ENCODE measurements at regions not wholly inside any gene's neighbourhood (a gene's known extent, or its start where the extent isn't known, plus 50 kb on each side); places are given as distances from the start of the nearest gene placed in this dataset.
"Not testable (repeated sequence)": the region's sequence is repeated elsewhere in the genome, so short reads cannot be mapped to it uniquely, and the experiment has no call there.

GRCh38 chr21:27881331-27881730, 914.4 kb upstream of the ADAMTS5 start:
- DNase-seq (ENCODE audit: low spot score), result not testable (repeated sequence)

DNA sequence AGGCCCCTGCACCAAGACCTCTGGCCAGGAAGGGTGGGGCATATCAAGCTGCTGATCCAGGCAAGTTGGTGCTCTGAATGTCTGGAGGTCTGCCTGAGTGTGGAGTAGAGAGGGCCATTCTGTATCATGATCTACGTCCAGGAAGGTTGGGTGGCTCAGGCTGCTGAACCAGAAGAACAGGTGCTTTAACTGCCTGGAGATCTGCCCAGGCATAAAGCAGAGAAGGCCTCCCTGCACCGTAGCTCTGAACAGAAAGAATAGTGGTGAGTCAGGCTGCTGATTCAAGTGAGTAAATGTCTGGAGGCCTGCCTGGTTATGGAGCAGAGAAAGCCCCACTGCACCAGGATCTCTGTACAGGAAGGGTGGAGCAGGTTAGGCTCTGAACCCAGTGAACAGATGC, 905.5 kb upstream of the ADAMTS5 start:
- DNase-seq (ENCODE audit: low spot score), result not testable (repeated sequence)

GRCh38 chr21:27870755-27871154, 903.9 kb upstream of the ADAMTS5 start:
- not testable (repeated sequence) for DNase-seq (ENCODE audit: low spot score)

GRCh38 chr21:27860314-27860955, 893.5 kb upstream of the ADAMTS5 start:
- DNase-seq (ENCODE audit: low spot score), result not testable (repeated sequence)

GRCh38 chr21:27858053-27858825, 891.4 kb upstream of the ADAMTS5 start:
- not testable (repeated sequence) for DNase-seq (ENCODE audit: low spot score)

DNA sequence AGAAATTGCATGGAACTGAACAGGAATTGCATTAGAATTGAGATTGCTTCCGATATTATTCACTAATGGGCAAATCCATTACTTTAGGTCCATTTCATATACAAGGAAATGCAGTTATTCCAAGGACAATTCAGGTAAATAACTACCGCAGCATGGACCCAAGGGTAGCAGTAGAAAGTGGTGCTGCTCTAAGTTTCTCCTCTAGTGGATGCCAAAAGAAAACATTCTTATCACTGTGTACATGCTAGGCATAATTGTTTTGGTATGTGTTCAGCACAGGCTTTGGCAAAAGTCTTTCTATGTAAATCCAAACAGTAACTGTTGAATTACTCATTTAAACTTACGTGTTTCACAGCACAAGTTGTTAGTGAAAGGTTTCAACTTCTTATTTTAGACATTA, 890.1 kb upstream of the ADAMTS5 start:
- DNase-seq (ENCODE audit: low spot score), result not testable (repeated sequence)

- no peak for DNase-seq (ENCODE audit: low spot score)
Measured at GRCh38 chr21:27841084-27841672, 874.3 kb upstream of the ADAMTS5 start.

- no peak for DNase-seq (ENCODE audit: low spot score)
Measured at GRCh38 chr21:27840262-27840661, 873.4 kb upstream of the ADAMTS5 start.

GRCh38 chr21:27839512-27840115, 872.7 kb upstream of the ADAMTS5 start:
- DNase-seq (ENCODE audit: low spot score), result no peak

DNA sequence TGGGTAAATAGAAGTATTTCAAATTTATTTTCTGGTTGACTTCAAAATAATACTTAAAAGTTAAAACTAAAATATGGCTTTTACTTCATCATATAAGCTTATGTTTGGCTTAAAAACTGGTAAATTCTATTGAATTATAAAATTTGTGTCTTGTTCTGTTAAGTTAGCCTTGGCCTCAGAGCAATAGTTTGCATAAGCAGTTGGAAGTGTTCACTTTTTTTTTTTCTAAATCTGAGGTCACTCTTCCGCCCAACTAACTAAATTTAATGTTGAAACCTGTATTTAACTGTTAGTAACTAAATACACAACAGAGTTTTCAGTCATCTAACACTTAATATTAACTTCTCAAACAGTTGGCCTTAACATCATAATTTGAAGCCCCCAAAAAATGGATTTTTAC, 871.7 kb upstream of the ADAMTS5 start:
- DNase-seq (ENCODE audit: low spot score), result no peak

DNA sequence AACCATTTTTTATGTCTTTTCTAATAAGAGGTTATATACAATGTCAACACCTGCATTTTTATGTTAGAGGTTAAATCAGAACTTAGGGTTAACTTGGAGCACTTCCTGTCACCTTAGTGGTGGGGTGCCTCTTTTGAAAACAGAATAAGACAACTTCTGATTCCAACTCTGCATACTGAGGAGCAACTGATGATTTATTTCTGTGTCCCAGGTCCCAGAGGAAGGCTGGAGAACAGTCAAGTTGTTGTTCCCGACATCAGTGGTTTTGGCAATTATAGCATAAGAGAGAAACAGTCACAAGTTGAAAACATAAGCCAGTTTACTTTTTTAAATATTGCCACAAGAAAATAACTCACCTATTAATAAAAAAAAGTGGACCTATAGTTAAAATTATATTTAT, 871.0 kb upstream of the ADAMTS5 start:
- no peak for DNase-seq (ENCODE audit: low spot score)

GRCh38 chr21:27833298-27833697, 866.4 kb upstream of the ADAMTS5 start:
- no peak for DNase-seq (ENCODE audit: low spot score)

DNA sequence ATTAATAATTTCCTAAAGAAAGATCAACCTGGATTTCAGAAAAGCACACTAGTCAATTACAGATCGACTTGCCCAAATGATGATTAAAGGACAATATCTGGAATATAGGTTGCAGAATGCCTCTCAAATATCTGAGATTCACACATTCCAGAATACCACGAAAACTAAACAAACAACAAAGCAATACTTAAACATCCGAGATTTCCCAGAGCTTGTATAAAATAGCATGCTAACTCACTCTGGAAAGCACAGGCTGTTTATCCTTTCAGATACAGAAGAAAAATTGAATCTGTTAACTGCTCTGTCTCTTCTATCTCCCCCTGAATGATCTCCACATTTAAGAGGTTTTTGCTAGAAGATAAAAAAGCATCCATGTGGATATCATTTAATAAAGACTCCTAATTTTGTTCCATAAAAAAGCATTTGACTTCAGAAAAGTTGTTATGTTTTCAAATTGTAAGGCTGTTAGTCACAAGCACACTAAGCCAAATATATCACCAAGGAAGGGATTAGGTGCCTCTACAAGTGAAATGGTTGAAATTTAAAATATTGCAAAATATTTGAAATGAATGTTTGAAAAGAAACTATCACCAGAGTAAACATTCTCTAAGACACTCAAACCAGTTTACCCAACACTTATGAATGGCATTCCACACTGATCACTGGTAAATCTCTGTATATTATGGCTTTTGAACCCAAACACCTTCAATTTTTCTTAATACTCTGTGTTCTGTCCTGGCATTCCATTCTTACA, 865.1 kb upstream of the ADAMTS5 start:
- no peak for DNase-seq (ENCODE audit: low spot score)

- DNase-seq (ENCODE audit: low spot score), result no peak
Measured at GRCh38 chr21:27831177-27831576, 864.3 kb upstream of the ADAMTS5 start.

DNA sequence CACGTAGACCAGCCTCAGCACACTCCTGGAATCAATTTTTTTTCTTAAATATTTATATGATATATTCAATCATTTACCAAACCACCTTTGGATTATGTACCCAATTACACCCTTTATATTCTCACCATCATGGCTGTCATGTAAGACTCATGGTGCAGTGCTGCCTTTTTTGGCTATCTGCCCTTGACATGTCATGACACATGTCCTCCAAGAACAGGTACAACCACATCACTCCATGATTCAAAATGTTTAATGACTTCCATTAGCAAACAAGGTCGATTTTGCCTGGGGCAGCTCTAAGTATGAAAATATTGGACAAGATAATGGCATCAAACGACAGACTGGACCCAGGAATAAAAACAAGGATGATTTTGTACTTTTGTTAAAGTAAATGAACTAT, 861.1 kb upstream of the ADAMTS5 start:
- DNase-seq (ENCODE audit: low spot score), result no peak

DNA sequence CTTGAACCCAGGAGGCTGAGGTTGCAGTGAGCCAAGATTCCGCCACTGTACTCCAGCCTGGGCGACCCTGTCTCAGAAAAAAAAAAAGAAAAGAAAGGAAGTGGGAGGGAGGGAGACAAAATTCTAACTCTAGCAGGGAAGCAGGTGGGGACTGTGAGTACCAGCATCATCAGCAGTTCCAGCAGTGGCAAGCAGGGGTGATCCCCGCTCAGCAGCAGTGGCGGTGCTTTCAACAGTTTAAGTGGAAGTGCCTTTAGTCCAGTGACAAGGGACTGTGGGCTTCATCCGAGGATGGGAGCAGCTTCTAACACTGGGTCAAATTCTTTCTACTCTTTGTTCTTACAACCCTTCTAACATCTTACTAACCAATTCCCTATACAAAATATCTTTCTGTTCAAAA, 858.1 kb upstream of the ADAMTS5 start:
- DNase-seq (ENCODE audit: low spot score), result no peak

- no peak for DNase-seq (ENCODE audit: low spot score)
Measured at GRCh38 chr21:27823652-27824201, 856.8 kb upstream of the ADAMTS5 start.

DNA sequence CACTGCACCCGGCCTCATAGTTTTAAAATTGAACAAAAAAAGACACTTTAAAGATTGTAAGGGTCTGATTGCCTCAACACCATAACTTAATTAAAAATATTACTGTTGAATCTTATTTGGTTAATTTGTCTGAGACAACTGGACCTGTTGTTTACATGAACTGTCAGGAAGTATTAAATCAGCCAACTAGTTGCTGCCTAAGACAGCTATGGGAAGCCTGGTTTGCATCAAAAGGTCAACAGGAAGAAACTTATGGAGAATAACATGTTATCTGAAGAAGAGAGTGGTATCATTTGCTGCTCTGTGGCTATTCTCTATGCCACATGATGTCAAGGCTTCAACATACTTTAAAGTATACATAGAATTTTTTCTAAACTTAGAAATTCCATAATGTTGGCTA, 853.5 kb upstream of the ADAMTS5 start:
- no peak for DNase-seq (ENCODE audit: low spot score)

DNA sequence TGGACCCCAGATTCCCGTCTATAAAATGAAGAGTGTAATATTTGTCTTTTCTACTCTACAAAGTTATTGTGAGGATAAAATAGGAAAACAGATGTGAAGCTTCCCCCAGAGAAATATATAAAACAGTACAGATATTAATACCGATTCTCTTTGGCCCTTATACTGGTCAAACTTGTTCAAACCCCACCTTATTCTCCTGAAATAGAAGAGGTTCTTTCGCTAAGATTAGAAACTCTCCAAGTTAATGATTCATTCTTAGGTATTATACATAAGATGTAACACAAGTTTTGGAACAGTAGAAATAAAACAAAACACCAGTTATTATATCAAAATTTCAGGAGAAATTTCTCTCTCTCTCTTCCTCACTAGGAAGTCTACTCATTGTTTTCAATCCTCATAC, 852.4 kb upstream of the ADAMTS5 start:
- DNase-seq (ENCODE audit: low spot score), result no peak

GRCh38 chr21:27818847-27819246, 852.0 kb upstream of the ADAMTS5 start:
- DNase-seq (ENCODE audit: low spot score), result no peak

DNA sequence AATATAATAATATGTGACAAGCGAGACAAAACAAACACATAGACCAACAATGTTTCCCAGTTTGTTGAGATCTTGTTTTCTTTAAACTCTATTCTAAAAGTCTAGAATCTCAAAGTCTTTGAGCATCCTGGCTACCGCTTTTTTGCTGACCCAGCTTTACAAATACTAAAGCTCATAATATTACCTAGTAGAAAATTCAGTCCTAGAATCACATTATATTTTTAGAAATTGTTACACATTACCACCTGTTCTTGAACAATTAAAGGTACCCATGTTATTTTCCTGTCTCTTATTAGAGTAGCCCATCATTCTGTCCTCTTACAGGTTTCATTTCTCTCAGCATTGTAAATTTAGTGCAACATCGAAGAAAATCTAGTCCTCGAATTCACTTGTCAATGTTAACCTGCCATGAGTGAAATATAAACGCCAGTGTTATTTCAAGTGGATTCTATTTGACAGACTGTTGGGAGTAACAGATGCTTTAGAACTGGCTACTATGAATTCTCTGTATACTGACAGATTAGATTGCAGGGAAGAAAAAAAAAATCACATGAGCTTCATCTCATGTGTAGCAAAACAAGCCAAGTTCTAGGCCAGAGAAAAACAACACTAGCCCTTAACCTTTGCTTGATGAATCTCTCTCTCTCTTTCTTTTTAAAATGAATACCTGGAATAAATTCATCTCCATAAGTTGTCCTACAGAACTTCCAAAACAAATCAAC, 851.2 kb upstream of the ADAMTS5 start:
- DNase-seq (ENCODE audit: low spot score), result no peak

Measured in RKO (cell line).